ENCODE measurements at regions not wholly inside any gene's neighbourhood (a gene's known extent, or its start where the extent isn't known, plus 50 kb on each side); places are given as distances from the start of the nearest gene placed in this dataset.
"Not testable (repeated sequence)": the region's sequence is repeated elsewhere in the genome, so short reads cannot be mapped to it uniquely, and the experiment has no call there.

- not testable (repeated sequence) for TF ChIP-seq CTCF, POLR2A (IDR thresholded peaks at IDR 0.05)
Observed at GRCh38 chr7:55721004-55721403, 141.5 kb downstream of the SEPTIN14 start.

All from esophagus squamous epithelium (tissue), 4 donors.